GM18519 (cell line): ENCODE measurements at regions not wholly inside any gene's neighbourhood (a gene's known extent, or its start where the extent isn't known, plus 50 kb on each side); places are given as distances from the start of the nearest gene placed in this dataset.

Experiments used
- ATAC-seq: cut with Tn5 transposase; IDR thresholded peaks from one replicate; pipeline ENCODE4 v1.9.1; 2021; ENCODE audit warnings: mild to moderate bottlenecking, moderate library complexity; ENCODE audit not compliant: unreplicated experiment, low FRiP score

DNA sequence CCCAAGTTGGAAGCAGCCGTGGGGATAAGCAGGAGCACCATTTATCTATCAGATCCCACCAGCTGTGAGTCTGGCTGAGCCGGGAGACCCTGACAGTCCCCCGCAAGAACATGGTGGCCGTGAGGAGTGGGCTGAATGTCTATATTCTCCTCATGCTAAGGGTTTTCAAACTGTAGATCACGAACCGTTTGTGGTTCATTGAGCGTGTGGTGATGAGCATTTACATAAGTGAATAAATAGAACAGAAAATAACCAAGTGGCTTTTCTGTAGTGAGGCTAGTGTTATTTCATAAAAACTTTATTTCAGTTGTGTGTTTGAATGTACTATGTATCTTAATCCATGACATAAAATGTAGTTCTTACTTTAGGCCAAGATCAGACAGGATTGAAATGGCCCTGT, 190.2 kb upstream of the APCDD1 start:
- no peak for ATAC-seq

DNA sequence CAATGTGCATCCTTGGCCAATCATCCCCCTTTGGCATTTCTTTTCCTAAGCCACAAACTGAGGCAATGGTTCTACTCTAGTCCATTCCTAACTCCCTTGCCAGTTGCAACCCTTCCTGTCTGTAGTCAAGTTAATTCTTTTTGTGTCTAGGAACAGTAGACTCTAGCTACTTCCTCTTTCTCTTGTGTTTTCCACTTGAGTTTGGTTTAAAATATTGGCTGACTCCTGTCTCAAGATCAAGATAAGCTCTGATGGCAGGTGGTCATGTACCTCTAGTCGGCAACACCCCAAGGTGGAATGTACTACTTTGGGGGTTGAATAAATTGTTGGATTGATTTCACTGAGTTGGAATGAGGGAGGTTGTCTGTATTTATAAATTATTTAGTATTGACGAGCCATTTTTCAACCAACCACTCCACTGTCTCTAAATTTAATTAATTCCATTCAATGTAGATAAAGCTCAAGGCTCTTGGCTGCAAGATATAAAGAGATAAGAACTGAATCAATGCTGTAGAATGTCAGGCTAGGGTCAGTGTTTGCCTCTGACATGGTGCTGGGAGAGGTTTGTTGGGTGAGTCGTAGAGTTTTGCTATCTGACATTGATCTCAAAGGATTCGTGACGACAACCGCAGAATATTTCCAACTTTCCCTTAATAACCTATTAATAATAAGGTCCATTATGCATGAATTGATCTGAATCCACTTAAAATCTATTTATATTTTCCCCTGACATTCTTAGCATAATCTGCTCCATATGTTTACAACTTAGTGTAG, 188.7 kb upstream of the APCDD1 start:
- no peak for ATAC-seq

DNA sequence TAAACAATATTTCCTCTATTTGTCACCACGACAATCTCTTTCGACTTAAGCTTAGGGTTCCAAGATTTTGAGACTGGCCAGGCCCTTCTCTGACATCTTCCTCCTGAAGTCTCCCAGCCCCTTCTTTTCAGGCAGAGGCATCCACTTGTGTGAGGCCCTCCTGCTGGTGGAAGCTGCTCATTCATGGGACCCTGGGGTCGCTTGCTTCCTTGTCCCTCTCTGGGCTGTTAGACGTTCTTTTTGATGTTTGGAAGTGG, 188.2 kb upstream of the APCDD1 start:
- no peak for ATAC-seq

DNA sequence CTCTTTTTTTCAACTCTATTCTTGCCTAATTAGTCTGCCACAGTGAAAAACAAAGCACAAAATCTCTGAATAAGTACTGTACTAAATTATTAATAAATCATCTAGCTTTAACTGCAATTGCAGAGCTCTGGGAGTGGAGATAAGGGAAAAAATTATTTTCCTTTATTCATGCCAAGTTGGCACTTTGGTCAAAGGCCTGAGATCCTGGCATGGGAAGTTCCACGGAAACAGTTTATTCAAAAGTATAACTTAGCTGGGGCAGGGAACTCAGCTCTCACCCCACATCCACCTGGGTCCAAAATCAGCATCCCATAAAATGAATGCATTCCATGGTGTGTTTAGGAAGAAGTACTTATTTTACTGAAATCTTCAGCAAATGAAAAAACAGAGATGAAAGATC, 185.2 kb upstream of the APCDD1 start:
- no peak for ATAC-seq

DNA sequence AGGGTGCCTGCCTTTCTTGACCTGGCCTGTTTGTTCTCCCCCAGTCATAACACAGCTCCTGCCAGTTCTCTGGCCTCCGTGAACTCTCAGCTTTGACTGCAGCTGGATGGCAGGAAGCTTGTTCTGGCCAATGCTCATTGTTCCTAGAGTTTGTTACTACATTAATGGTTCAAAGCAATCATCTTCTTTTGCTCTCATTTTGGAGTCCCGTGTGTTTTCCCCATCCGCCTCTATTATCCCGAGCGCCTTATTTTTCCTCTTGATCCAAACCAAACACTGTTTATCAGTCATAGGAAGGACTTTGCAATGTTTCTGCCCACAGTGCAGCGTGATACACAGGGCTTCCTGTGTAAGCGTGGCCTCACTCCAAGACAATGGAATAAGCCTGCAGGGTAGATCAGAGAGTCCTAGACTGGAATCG, 184.3 kb upstream of the APCDD1 start:
- no peak for ATAC-seq

DNA sequence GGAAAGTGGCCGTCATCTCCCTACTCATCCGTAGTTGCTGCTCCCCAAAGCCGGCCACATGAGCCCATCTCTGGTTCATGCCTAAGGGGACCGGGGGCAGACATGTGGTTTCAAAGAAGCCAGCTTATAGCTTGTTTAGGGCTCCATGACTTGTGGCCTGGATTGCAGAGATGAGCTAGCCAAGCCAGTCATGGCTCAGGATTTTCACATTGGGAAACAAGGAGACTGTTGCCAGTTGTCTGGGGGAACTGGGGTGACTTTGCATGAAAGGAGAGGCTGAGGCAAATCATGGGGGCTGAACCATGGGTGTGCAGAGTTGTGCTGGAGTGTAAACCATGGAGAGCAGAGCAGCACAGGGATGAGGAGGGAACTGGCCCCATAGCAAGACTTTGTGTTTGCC, 183.0 kb upstream of the APCDD1 start:
- ATAC-seq, result no peak

DNA sequence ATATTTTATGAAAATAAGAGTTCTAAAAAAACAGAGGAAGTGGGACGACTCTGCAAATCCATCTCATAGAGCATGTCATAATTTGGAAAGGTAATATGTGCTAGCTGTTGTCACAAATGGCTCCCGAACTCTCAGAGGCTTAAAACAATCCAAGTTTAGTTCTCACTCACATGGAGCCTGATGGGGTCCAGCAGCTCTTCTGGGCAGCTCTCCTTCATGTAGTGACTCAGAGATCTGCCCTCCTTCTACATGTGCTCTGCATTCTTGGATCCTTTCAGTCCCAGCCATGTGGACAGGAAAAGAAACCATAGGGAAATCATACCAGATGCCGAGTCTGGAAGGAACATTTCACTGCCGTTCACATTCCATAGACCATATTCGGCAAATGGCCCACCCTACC, 180.1 kb upstream of the APCDD1 start:
- no peak for ATAC-seq

DNA sequence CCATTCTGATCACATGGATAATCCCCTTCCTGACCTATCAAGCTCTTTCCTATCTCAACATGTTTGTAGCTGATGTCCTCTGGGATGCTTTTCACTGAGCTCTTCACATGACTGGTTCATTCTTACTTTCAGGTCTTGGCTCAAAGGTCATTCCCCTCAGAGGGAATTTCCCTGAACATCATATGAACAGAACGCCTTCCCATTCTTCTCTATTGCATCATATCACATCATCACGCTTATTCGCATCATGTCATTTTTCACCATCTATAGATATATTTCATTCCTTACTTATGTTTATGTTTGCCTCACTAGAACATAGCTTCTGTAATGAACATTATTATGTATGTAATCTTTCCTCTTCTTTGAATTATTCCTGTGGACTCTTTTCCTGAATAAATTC, 178.9 kb upstream of the APCDD1 start:
- ATAC-seq, result no peak

DNA sequence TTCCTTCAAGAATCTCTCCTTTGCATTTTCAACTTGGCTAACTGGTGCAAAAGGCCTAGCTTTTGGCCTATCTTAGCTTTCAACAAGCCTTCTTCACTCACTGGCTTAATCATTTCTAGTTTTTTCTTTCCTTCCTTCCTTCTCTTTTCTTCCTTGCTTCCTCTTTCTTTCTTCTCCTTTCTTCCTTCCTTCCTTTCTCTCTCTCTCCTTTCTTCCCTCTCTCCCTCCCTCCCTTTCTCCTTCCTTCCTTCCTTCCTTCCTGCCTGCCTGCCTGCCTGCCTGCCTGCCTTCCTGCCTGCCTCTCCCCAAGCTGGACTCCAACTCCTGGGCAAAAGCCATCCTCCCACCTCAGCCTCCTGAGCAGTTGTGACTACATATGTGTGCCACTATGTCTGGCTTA, 176.2 kb upstream of the APCDD1 start:
- ATAC-seq, result no peak

DNA sequence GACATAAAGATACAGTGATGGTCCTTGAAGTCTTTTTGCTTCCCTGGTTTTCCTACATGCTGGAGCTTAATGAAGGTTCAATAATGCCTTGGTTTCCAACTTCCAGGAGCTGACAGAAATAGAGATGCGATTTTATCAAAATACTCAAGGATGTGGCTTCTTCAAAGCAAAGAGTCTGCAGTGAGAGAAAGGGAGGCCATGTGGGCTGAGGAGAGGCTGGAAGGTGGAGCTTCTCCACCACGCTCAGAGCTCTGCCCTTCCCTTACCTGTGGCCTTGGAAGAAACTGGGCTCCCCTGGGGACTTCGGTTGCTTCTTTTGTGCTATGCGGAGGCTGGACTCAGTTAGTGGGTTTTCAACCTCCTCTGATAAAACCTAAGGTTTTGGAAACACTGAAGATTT, 175.0 kb upstream of the APCDD1 start:
- no peak for ATAC-seq

DNA sequence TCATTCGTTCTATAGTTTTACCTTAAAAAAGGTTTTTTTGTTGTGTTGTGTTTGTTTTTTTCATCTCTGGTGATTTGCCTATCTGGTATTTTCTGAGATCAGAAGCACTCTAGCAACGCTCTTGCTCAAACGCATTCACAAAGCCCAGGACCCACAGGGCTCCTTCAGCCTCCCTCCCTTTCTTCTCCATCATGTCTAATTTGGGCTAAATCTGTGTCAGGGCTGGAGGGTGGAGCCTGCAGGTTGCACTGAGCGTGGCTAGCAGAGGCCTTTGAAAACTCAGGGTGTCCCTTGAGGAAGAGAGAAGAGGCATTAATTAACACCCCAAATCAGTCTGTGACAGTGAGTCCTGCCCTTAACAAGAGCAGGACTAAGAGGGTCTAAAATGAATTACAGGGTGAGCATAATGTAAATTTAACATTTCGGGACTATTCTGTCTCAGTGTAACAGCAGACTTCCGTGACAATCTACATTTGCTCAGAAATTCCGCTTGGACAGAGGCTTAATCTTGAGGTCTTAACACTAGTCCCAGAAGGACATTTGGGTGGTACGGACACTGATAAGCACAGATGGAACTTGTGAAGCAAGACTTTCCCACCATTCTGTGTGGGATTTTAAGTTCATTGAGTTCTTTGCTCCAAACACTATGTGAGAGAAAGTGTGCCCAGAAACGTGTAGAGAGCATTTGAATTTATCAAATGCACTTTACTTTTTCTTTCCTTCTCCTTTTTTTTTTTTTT, 174.4 kb upstream of the APCDD1 start:
- ATAC-seq, result no peak

DNA sequence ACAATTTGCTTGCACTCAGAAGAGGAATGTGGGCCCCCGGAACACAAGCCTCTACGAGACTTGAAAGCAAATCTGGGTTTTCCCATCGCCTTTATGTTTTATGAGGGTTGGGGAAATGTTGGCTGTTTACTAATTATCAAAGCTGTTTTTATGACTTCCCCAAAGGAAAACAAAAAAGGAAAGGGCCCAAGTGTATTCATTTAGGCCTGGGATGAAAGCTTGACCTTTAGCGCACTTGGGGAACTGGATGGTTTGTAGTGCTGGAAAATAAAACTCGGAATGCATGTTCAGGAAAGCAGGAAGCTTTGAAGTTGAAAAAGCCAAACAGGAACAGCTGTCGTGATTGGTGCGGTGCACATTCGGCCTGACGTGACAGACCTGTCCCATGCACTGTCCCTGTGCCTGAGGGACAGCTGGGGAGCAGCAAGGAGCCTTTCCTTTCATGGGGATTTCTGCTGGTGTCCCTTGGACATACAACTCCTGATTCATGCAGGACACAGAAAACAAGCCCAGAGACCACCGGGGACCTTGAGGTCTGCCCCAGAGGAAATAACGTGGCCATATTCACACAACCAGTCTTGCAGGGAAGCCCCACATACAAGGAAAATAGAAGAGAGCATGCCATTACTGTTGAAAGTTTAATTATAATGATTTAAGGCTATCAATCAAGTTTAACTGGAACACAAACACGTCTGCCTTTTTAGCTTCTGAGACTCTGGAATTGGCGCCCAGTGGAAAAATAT, 169.7 kb upstream of the APCDD1 start:
- no peak for ATAC-seq

DNA sequence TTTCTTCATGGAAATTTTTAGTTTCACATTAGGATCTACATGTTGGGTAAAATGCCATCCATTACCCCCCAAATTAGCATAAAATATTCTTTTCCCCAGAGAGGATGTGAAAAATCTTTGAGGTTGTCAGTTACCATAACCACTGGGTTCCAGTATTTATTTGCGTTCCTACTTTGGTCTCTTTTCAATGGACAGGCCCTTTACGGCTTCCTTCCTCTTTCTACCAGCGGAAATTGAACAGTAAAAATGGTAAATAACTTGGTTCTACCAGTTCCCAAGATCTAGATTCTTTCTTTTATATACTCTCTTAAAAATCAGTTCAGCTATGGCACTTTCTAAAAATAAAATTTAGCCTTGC, 169.2 kb upstream of the APCDD1 start:
- ATAC-seq, result no peak

DNA sequence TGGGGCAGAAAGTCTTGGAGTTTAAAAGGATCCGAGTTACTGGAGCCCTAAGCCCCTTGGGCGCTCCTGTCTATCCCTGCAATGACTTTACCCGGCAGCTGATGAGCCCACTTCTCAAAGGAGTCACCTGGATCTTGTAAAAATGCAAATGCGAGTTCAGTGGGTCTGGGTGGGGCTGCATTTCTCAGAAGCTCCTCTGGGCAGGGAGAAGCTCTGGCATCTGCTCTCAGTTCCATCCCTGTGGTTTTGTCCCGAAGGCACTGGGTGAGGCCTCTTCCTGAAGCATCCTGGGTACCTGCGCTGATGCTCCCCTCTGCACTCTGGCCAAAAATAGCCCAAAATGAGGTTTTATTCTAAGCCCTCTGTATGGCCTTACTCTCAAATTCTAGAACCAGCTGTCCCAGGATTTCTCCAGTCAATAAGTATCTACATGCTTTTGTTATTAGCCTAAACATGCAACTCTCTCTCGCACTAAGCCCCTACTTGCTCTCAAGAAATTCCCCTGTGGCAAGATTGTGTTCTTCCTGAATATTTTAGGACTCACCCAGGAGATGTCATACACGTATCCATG, 167.8 kb upstream of the APCDD1 start:
- ATAC-seq, result no peak

DNA sequence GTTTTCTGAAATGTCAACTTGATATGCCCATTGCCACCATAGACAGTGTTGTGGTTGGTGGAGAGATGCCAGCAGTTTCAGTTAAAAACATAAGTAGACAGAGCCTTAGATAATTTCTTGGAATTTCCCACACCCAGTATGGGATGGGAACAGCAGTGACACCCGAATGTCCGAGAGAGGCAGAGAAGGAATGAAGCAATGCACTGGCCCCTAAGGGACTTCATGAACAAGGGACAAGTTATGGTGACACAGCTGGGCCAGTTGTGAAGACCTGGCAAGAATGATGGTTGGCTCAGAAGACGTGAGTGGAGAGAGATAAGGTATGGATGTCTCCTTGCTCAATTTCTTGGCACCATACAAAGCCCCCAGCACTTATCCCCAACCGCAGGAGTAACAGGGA, 165.2 kb upstream of the APCDD1 start:
- no peak for ATAC-seq

DNA sequence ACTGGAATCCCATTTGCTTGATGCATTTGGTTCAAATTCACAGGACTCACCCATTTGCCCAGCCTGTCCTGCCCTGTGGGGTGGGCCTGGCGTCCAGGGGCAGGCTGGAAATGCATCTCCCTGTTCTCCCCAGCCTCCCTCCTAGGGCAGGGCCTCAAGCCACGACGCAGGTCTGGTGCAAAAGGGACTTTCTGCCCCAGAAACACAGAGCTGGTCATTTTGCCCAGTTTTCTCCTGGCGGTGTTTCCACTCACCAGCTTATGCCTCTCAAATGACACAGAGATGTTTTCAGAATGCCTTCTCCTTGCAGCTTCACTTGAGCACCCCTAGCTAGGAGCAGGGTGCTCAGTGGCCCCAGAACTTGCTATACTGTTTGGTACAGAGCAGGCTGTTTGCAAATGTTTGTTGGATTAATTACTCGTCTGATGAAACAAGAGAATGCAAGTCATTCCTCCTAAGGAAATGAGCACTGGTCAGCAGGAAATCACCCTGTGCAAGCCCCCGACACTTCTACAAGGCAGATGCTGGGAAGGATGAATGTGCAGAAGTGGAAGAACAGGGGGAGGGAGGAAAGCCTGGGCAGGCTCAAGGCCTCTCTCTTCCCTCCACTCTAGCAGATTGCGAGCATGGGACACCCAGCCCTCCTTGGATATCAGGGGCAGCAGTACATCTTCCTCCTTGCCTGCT, 164.3 kb upstream of the APCDD1 start:
- ATAC-seq, result no peak

DNA sequence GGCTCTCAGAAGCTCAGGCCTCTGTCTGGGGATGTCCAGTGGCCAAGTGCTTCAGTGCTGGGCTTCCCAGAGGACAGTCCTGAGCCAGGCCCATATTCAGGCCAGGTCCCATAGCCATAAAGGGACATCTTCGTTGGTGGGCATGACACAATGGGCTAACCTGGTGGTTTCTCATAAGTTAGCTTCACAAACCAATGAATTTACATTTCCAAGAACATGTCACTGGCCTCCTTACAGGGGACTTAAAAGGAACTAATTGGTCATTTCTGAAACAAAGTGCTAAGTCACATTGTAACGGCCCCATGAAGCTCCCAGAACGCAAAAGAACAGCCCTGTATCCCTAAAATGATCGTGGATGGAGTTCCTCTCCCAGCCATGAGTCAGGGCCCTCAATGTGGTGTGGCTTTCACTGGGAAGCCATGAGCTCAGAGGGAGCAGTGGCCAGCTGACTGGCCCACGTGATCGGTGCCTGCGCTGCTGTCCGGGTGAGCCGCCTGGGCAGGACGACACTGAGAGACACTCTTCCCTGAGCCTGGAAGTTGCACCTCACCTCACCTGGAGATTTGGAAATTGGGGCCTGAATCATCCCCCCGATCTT, 163.7 kb upstream of the APCDD1 start:
- no peak for ATAC-seq

DNA sequence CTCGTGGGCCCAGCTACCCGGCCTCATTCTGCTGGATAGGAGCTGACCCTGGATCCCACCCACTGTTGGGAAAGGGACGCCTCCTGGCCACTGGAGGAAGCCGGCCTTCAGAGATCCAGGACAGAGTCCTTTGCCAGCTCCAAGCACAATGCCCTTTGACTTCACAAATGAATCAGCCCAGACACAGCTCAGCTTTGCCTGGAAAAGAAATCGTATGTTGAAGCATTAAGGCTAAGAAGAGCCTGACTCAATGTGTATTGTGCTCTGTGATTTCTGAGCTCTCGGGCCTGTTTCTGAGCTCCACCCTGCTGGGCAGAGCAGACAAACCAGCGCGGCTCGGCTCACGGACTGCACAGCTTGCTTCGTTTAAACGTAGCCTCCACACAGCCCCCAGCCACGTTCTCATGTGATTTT, 162.9 kb upstream of the APCDD1 start:
- ATAC-seq, result no peak

DNA sequence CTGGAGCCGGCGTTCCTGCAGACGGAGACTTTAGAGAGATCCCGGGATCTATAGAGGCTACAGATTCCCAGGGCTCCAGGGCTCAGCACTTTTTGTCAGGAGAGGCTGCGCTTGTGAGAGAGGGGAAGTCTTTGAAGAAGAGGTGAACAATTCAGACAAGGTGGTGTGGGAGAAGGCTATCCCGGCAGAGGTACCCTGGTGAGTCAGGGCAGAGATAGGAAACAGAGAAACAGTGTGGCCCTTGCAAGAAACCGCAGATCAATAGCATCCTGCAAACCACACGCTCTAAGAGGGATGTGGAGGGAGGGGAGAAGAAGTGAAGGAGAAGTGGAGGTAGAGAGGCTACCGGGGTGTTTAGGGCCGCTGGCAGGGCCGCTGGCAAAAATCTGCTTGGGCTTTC, 160.5 kb upstream of the APCDD1 start:
- ATAC-seq, result no peak

DNA sequence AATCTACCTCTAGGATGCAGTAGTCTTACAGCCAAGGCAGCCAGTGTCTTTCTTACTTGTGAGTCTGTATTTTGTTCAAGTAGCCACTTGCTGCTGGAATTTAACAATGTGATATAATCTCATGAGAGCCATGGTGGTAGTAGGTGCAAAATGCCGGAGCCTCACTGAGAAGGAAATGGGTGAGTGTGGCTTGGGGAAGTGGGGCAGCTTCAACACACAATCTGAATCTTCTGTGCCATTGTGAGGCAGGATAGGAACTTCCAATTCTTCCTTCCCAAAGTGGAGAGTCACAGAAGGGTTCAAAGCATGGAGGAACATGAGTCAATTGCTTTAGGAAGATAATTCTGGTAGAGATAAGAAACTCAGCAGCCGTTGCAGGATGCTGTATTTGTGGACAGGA, 158.7 kb upstream of the APCDD1 start:
- ATAC-seq, result no peak

DNA sequence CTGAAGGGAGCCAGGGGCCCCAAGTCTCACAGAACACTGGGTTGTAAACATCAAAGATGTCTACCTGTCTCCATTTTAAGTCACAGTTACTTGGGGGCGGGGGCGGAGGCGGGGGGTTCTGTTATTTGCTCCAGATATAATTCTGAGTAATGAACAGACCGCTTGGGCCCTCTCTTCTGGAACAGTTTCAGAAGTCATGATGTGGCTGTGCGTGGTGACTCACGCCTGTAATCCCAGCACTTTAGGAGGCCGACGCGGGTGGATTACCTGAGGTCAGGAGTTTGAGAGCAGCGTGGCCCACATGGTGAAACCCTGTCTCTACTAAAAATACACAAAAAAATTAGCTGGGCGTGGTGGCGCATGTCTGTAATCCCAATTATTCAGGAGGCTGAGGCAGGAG, 157.9 kb upstream of the APCDD1 start:
- ATAC-seq, result no peak
